Transverse colon (tissue), 3 donors: ENCODE measurements at regions not wholly inside any gene's neighbourhood (a gene's known extent, or its start where the extent isn't known, plus 50 kb on each side); places are given as distances from the start of the nearest gene placed in this dataset.

ENCODE experiments used
- CTCF ChIP-seq, 5 experiments: fragments of 200-600 bp in 3 of 5; fragments of 450-650 bp in 2 of 5; sonication (generic) in 3 of 5; IDR thresholded peaks; 1 replicate in 2 of 5; 2 replicates in 3 of 5; pipeline ENCODE4 v1.5.1; 2016 to 2017; ENCODE audit warnings: antibody characterized with exemption in 5 of 5, inconsistent platforms in 3 of 5, mild to moderate bottlenecking in 2 of 5, moderate library complexity in 1 of 5
- EP300 ChIP-seq: sonication (generic); formaldehyde crosslinking; IDR thresholded peaks from one replicate; pipeline ENCODE4 v1.6.1; 2017; ENCODE audit warnings: antibody characterized with exemption, low read depth
- POLR2A ChIP-seq: fragments of 450-650 bp; IDR thresholded peaks from one replicate; pipeline ENCODE4 v1.6.1; 2016; ENCODE audit warnings: antibody characterized with exemption, mild to moderate bottlenecking, moderate library complexity

- TF ChIP-seq CTCF (IDR thresholded peaks at IDR 0.05) (no peak), EP300 (no peak), POLR2A (no peak)
Measured at GRCh38 chr11:128351168-128351567, 236.2 kb downstream of the ETS1 start.
